ENCODE measurements at regions not wholly inside any gene's neighbourhood (a gene's known extent, or its start where the extent isn't known, plus 50 kb on each side); places are given as distances from the start of the nearest gene placed in this dataset.

- Histone ChIP-seq H3K4me1 (ENCODE audit: control insufficient read depth, insufficient read depth, low read length) (no peaks in the 10 kb centered on the region), H3K27me3 (ENCODE audit: control insufficient read depth, insufficient read depth, low read length) (no peaks in the 10 kb centered on the region), H3K27ac (ENCODE audit: low read depth, low read length) (no peak overlapping the region), H3K4me3 (ENCODE audit: low read length) (no peak overlapping the region), H3K36me3 (ENCODE audit: control insufficient read depth, insufficient read depth, low read length) (no peaks in the 10 kb centered on the region), H3K9ac (ENCODE audit: low read length) (no peak overlapping the region)
Observed at GRCh38 chr1:188365874-188366273, 1537.1 kb downstream of the PLA2G4A start.

GRCh38 chr1:188367661-188368060, 1538.9 kb downstream of the PLA2G4A start:
- Histone ChIP-seq H3K4me3 (ENCODE audit: low read length) (no peak overlapping the region), H3K27ac (ENCODE audit: low read depth, low read length) (no peak overlapping the region), H3K36me3 (ENCODE audit: control insufficient read depth, insufficient read depth, low read length) (no peaks in the 10 kb centered on the region), H3K4me1 (ENCODE audit: control insufficient read depth, insufficient read depth, low read length) (no peaks in the 10 kb centered on the region), H3K9ac (ENCODE audit: low read length) (no peak overlapping the region), H3K27me3 (ENCODE audit: control insufficient read depth, insufficient read depth, low read length) (no peaks in the 10 kb centered on the region)

- Histone ChIP-seq H3K9ac (ENCODE audit: low read length) (no peak overlapping the region), H3K27ac (ENCODE audit: low read depth, low read length) (no peak overlapping the region), H3K36me3 (ENCODE audit: control insufficient read depth, insufficient read depth, low read length) (no peaks in the 10 kb centered on the region), H3K27me3 (ENCODE audit: control insufficient read depth, insufficient read depth, low read length) (no peaks in the 10 kb centered on the region), H3K4me1 (ENCODE audit: control insufficient read depth, insufficient read depth, low read length) (no peaks in the 10 kb centered on the region), H3K4me3 (ENCODE audit: low read length) (no peak overlapping the region)
Observed at GRCh38 chr1:188371295-188371806, 1542.6 kb downstream of the PLA2G4A start.

- Histone ChIP-seq H3K4me3 (ENCODE audit: low read length) (no peak overlapping the region), H3K36me3 (ENCODE audit: control insufficient read depth, insufficient read depth, low read length) (no peaks in the 10 kb centered on the region), H3K27me3 (ENCODE audit: control insufficient read depth, insufficient read depth, low read length) (no peaks in the 10 kb centered on the region), H3K9ac (ENCODE audit: low read length) (no peak overlapping the region), H3K4me1 (ENCODE audit: control insufficient read depth, insufficient read depth, low read length) (no peaks in the 10 kb centered on the region), H3K27ac (ENCODE audit: low read depth, low read length) (no peak overlapping the region)
Observed at GRCh38 chr1:188372821-188373220, 1544.1 kb downstream of the PLA2G4A start.

- Histone ChIP-seq H3K36me3 (ENCODE audit: control insufficient read depth, insufficient read depth, low read length) (no peaks in the 10 kb centered on the region), H3K27me3 (ENCODE audit: control insufficient read depth, insufficient read depth, low read length) (no peaks in the 10 kb centered on the region), H3K4me3 (ENCODE audit: low read length) (no peak overlapping the region), H3K9ac (ENCODE audit: low read length) (no peak overlapping the region), H3K27ac (ENCODE audit: low read depth, low read length) (no peak overlapping the region), H3K4me1 (ENCODE audit: control insufficient read depth, insufficient read depth, low read length) (no peaks in the 10 kb centered on the region)
Observed at GRCh38 chr1:188382851-188383250, 1554.1 kb downstream of the PLA2G4A start.

- no peak overlapping the region for H3K27ac ChIP-seq (ENCODE audit: low read depth, low read length)
- H3K27me3 ChIP-seq (ENCODE audit: control insufficient read depth, insufficient read depth, low read length) = no peaks in the 10 kb centered on the region
- no peak overlapping the region for H3K9ac ChIP-seq (ENCODE audit: low read length)
- no peaks in the 10 kb centered on the region for H3K4me1 ChIP-seq (ENCODE audit: control insufficient read depth, insufficient read depth, low read length)
- H3K36me3 ChIP-seq (ENCODE audit: control insufficient read depth, insufficient read depth, low read length) = no peaks in the 10 kb centered on the region
- no peak overlapping the region for H3K4me3 ChIP-seq (ENCODE audit: low read length)
Observed at GRCh38 chr1:188386161-188386560, 1557.4 kb downstream of the PLA2G4A start.

GRCh38 chr1:188386666-188387065, 1557.9 kb downstream of the PLA2G4A start:
- Histone ChIP-seq H3K4me3 (ENCODE audit: low read length) (no peak overlapping the region), H3K9ac (ENCODE audit: low read length) (no peak overlapping the region), H3K27ac (ENCODE audit: low read depth, low read length) (no peak overlapping the region), H3K27me3 (ENCODE audit: control insufficient read depth, insufficient read depth, low read length) (no peaks in the 10 kb centered on the region), H3K4me1 (ENCODE audit: control insufficient read depth, insufficient read depth, low read length) (no peaks in the 10 kb centered on the region), H3K36me3 (ENCODE audit: control insufficient read depth, insufficient read depth, low read length) (no peaks in the 10 kb centered on the region)

GRCh38 chr1:188394677-188395076, 1565.9 kb downstream of the PLA2G4A start:
- H3K27ac ChIP-seq (ENCODE audit: low read depth, low read length) = no peak overlapping the region
- H3K36me3 ChIP-seq (ENCODE audit: control insufficient read depth, insufficient read depth, low read length) = no peaks in the 10 kb centered on the region
- no peak overlapping the region for H3K4me3 ChIP-seq (ENCODE audit: low read length)
- H3K9ac ChIP-seq (ENCODE audit: low read length) = no peak overlapping the region
- no peaks in the 10 kb centered on the region for H3K27me3 ChIP-seq (ENCODE audit: control insufficient read depth, insufficient read depth, low read length)
- no peaks in the 10 kb centered on the region for H3K4me1 ChIP-seq (ENCODE audit: control insufficient read depth, insufficient read depth, low read length)

GRCh38 chr1:188397521-188397920, 1568.8 kb downstream of the PLA2G4A start:
- no peaks in the 10 kb centered on the region for H3K27me3 ChIP-seq (ENCODE audit: control insufficient read depth, insufficient read depth, low read length)
- no peak overlapping the region for H3K9ac ChIP-seq (ENCODE audit: low read length)
- H3K27ac ChIP-seq (ENCODE audit: low read depth, low read length) = no peak overlapping the region
- no peaks in the 10 kb centered on the region for H3K4me1 ChIP-seq (ENCODE audit: control insufficient read depth, insufficient read depth, low read length)
- no peak overlapping the region for H3K4me3 ChIP-seq (ENCODE audit: low read length)
- H3K36me3 ChIP-seq (ENCODE audit: control insufficient read depth, insufficient read depth, low read length) = no peaks in the 10 kb centered on the region

- Histone ChIP-seq H3K4me3 (ENCODE audit: low read length) (no peak overlapping the region), H3K27me3 (ENCODE audit: control insufficient read depth, insufficient read depth, low read length) (no peaks in the 10 kb centered on the region), H3K27ac (ENCODE audit: low read depth, low read length) (no peak overlapping the region), H3K9ac (ENCODE audit: low read length) (no peak overlapping the region), H3K4me1 (ENCODE audit: control insufficient read depth, insufficient read depth, low read length) (no peaks in the 10 kb centered on the region), H3K36me3 (ENCODE audit: control insufficient read depth, insufficient read depth, low read length) (no peaks in the 10 kb centered on the region)
Observed at GRCh38 chr1:188402986-188403385, 1574.2 kb downstream of the PLA2G4A start.

- Histone ChIP-seq H3K27ac (ENCODE audit: low read depth, low read length) (no peak overlapping the region), H3K4me1 (ENCODE audit: control insufficient read depth, insufficient read depth, low read length) (no peaks in the 10 kb centered on the region), H3K4me3 (ENCODE audit: low read length) (no peak overlapping the region), H3K9ac (ENCODE audit: low read length) (no peak overlapping the region), H3K27me3 (ENCODE audit: control insufficient read depth, insufficient read depth, low read length) (no peaks in the 10 kb centered on the region), H3K36me3 (ENCODE audit: control insufficient read depth, insufficient read depth, low read length) (no peaks in the 10 kb centered on the region)
Observed at GRCh38 chr1:188406636-188407035, 1577.9 kb downstream of the PLA2G4A start.

- Histone ChIP-seq H3K27me3 (ENCODE audit: control insufficient read depth, insufficient read depth, low read length) (no peaks in the 10 kb centered on the region), H3K4me1 (ENCODE audit: control insufficient read depth, insufficient read depth, low read length) (no peaks in the 10 kb centered on the region), H3K27ac (ENCODE audit: low read depth, low read length) (no peak overlapping the region), H3K9ac (ENCODE audit: low read length) (no peak overlapping the region), H3K4me3 (ENCODE audit: low read length) (no peak overlapping the region), H3K36me3 (ENCODE audit: control insufficient read depth, insufficient read depth, low read length) (no peaks in the 10 kb centered on the region)
Observed at GRCh38 chr1:188420177-188420576, 1591.4 kb downstream of the PLA2G4A start.

- H3K27ac ChIP-seq (ENCODE audit: low read depth, low read length) = no peak overlapping the region
- no peaks in the 10 kb centered on the region for H3K27me3 ChIP-seq (ENCODE audit: control insufficient read depth, insufficient read depth, low read length)
- no peak overlapping the region for H3K9ac ChIP-seq (ENCODE audit: low read length)
- H3K4me1 ChIP-seq (ENCODE audit: control insufficient read depth, insufficient read depth, low read length) = no peaks in the 10 kb centered on the region
- no peaks in the 10 kb centered on the region for H3K36me3 ChIP-seq (ENCODE audit: control insufficient read depth, insufficient read depth, low read length)
- H3K4me3 ChIP-seq (ENCODE audit: low read length) = no peak overlapping the region
Observed at GRCh38 chr1:188423073-188423472, 1594.3 kb downstream of the PLA2G4A start.
